CD8-positive, alpha-beta memory T cell (primary cell): ENCODE measurements at regions not wholly inside any gene's neighbourhood (a gene's known extent, or its start where the extent isn't known, plus 50 kb on each side); places are given as distances from the start of the nearest gene placed in this dataset.

Experiments used
- CTCF ChIA-PET: fragments of 350-600 bp; sonication (Branson Sonifier 250); formaldehyde crosslinking; loops from one replicate; lab custom pipeline; 2021; ENCODE audit warnings: antibody characterized with exemption; lab: Charles Lee
- POLR2A ChIA-PET: fragments of 350-600 bp; sonication (Branson Sonifier 250); formaldehyde crosslinking; loops from one replicate; lab custom pipeline; 2021; ENCODE audit warnings: antibody characterized with exemption; lab: Charles Lee
- DNase-seq, 5 donors: peaks; one replicate each; pipeline versions ENCODE4 v3.0.0 to v3.0.0-alpha.2; 2020 to 2022; ENCODE audit warnings: mixed read lengths in 1 of 5
- H3K27ac ChIP-seq: one replicate; pipeline ENCODE4 v1.7.0; 2013; ENCODE audit warnings: low read depth, mild to moderate bottlenecking, low read length, moderate library complexity
- H3K27me3 ChIP-seq: 2 replicates; pipeline ENCODE4 v1.7.0; 2013; ENCODE audit warnings: low read length, mild to moderate bottlenecking; ENCODE audit not compliant: insufficient read depth, poor library complexity, severe bottlenecking
- H3K36me3 ChIP-seq: 2 replicates; pipeline ENCODE4 v1.7.0; 2013; ENCODE audit warnings: mild to moderate bottlenecking, low read length, moderate library complexity; ENCODE audit not compliant: insufficient read depth
- H3K4me1 ChIP-seq: 2 replicates; pipeline ENCODE4 v1.7.0; 2013; ENCODE audit warnings: mild to moderate bottlenecking, low read length, moderate library complexity; ENCODE audit not compliant: insufficient read depth
- H3K4me3 ChIP-seq: 2 replicates; pipeline ENCODE4 v1.7.0; 2013; ENCODE audit warnings: mild to moderate bottlenecking, low read length
- H3K9me3 ChIP-seq: 2 replicates; pipeline ENCODE4 v1.7.0; 2013; ENCODE audit warnings: mild to moderate bottlenecking, low read length
- H3K27ac Mint-ChIP-seq, 8 donors: one replicate each; pipeline ENCODE4 v1.8.0; 2020 to 2021; ENCODE audit warnings: mixed read lengths in 8 of 8, mild to moderate bottlenecking in 6 of 8, inconsistent platforms in 3 of 8, moderate library complexity in 3 of 8
- H3K27me3 Mint-ChIP-seq, 2 donors: one replicate each; pipeline ENCODE4 v1.8.0; 2020 to 2021; ENCODE audit warnings: mixed read lengths in 2 of 2, mild to moderate bottlenecking in 1 of 2, moderate library complexity in 1 of 2
- H3K36me3 Mint-ChIP-seq, 3 donors: one replicate each; pipeline ENCODE4 v1.8.0; 2020 to 2021; ENCODE audit warnings: mixed read lengths in 3 of 3, inconsistent platforms in 1 of 3, mild to moderate bottlenecking in 1 of 3
- H3K4me1 Mint-ChIP-seq, 3 donors: one replicate each; pipeline ENCODE4 v1.8.0; 2020 to 2021; ENCODE audit warnings: mixed read lengths in 3 of 3, inconsistent platforms in 1 of 3, mild to moderate bottlenecking in 1 of 3
- H3K4me3 Mint-ChIP-seq, 7 donors: one replicate each; pipeline ENCODE4 v1.8.0; 2020 to 2021; ENCODE audit warnings: mixed read lengths in 7 of 7, mild to moderate bottlenecking in 6 of 7, moderate library complexity in 4 of 7, inconsistent platforms in 2 of 7
- H3K9me3 Mint-ChIP-seq, 5 donors: one replicate each; pipeline ENCODE4 v1.8.0; 2020 to 2022; ENCODE audit warnings: mixed read lengths in 5 of 5, mild to moderate bottlenecking in 3 of 5, moderate library complexity in 2 of 5, inconsistent platforms in 1 of 5

DNA sequence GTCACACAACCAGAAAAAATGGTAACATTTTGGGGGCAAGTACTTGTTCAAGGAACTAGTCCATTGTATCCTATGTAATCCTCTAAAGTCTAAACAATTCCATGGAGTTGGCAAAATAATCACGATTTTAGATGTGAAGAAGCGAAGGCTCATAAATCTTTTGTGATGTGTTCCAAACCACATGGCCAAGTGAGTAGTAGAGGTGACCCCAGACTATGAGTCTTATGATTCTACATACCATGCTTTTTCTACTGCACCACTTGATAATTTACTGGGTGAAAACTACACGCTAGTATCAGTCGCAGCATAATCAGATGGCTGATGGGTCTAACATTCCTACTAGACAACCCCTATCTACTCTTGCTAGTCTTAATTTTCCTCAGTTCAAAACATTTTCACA is 371.4 kb downstream of the OSR1 start:
- H3K9me3 ChIP-seq, result no peaks in the 10 kb centered on the region
- Mint-ChIP-seq H3K4me3 (no peak overlapping the region), H3K27ac (no peak overlapping the region), H3K27me3 (no peaks in the 10 kb centered on the region), H3K4me1 (no peaks in the 10 kb centered on the region), H3K9me3 (peaks cover 0 to 2% (median 0%) of the 10 kb centered on the region in 5 donors), H3K36me3 (peaks cover 0 to 12% (median 0%) of the 10 kb centered on the region in 3 donors)
- DNase-seq, result no peak
- no peaks in the 10 kb centered on the region for H3K4me1 ChIP-seq
- ChIA-PET POLR2A (no interaction called here), CTCF (no interaction called here)
- H3K27me3 ChIP-seq, result no peaks in the 10 kb centered on the region
- H3K4me3 ChIP-seq, result no peak overlapping the region
- H3K27ac ChIP-seq, result no peak overlapping the region
- no peaks in the 10 kb centered on the region for H3K36me3 ChIP-seq

DNA sequence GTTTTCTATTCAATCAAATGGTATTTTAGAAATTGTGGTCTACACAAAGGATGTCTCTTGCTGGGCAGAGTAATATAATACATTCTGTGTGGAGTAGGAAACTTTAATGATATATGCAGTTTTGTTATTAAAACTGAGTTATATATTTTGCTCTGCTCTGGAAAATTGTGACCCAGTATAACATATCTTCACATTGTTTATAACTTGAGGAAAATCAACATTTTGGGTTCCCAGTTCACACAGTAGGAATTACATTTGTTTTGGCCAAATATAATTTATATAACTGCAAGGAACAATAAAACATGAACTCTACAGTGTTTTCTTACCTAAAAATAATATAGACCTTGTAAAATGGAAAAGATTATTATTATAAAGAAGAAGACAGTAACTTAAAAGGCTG is 372.4 kb downstream of the OSR1 start:
- Histone ChIP-seq H3K4me3 (no peak overlapping the region), H3K27ac (no peak overlapping the region), H3K36me3 (no peaks in the 10 kb centered on the region), H3K9me3 (no peaks in the 10 kb centered on the region), H3K27me3 (no peaks in the 10 kb centered on the region), H3K4me1 (no peaks in the 10 kb centered on the region)
- no peak for DNase-seq
- H3K4me3 Mint-ChIP-seq, result no peak overlapping the region
- H3K9me3 Mint-ChIP-seq, result peaks cover 0 to 2% (median 0%) of the 10 kb centered on the region in 5 donors
- ChIA-PET POLR2A (no interaction called here), CTCF (no interaction called here)
- H3K36me3 Mint-ChIP-seq, result peaks cover 0 to 6% (median 0%) of the 10 kb centered on the region in 3 donors
- no peaks in the 10 kb centered on the region for H3K27me3 Mint-ChIP-seq
- no peaks in the 10 kb centered on the region for H3K4me1 Mint-ChIP-seq
- no peak overlapping the region for H3K27ac Mint-ChIP-seq

DNA sequence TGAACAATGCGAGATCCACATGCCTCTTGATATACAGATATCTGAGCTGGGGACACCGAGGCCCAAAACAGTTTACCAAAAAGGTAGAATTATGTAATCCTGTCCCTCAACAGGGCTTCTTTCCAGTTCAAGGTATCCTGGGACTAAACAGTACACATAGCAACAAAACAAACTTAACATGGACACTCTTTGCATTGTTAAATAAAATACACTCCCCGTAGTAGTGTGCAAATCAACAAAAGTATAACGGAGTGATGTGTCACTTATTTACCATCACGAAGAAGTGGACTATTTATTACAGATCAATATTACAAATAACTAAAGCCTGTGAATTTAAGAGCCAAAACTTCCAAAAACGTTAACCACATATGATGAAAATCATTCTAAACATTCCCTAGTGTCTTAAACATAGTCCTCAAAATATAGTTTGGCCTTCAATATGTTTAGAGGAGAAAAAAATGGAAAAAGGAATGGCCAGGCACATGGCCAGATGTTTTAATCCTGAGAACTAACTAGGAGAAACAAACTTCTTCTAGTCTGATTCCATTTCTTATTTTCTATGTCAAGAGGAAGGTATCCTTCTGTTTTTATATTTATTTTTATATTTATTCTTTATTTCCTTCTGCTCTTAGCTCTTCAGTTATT is 377.5 kb downstream of the OSR1 start:
- Histone ChIP-seq H3K4me3 (no peak overlapping the region), H3K4me1 (no peaks in the 10 kb centered on the region), H3K27ac (no peak overlapping the region), H3K9me3 (no peaks in the 10 kb centered on the region), H3K27me3 (no peaks in the 10 kb centered on the region), H3K36me3 (no peaks in the 10 kb centered on the region)
- peaks cover 0 to 20% (median 0%) of the 10 kb centered on the region in 3 donors for H3K36me3 Mint-ChIP-seq
- H3K27me3 Mint-ChIP-seq, result no peaks in the 10 kb centered on the region
- H3K27ac Mint-ChIP-seq, result no peak overlapping the region
- POLR2A ChIA-PET, result no interaction called here
- no peak for DNase-seq
- CTCF ChIA-PET, result no interaction called here
- no peak overlapping the region for H3K4me3 Mint-ChIP-seq
- no peaks in the 10 kb centered on the region for H3K4me1 Mint-ChIP-seq
- peaks cover 0 to 12% (median 0%) of the 10 kb centered on the region in 5 donors for H3K9me3 Mint-ChIP-seq

DNA sequence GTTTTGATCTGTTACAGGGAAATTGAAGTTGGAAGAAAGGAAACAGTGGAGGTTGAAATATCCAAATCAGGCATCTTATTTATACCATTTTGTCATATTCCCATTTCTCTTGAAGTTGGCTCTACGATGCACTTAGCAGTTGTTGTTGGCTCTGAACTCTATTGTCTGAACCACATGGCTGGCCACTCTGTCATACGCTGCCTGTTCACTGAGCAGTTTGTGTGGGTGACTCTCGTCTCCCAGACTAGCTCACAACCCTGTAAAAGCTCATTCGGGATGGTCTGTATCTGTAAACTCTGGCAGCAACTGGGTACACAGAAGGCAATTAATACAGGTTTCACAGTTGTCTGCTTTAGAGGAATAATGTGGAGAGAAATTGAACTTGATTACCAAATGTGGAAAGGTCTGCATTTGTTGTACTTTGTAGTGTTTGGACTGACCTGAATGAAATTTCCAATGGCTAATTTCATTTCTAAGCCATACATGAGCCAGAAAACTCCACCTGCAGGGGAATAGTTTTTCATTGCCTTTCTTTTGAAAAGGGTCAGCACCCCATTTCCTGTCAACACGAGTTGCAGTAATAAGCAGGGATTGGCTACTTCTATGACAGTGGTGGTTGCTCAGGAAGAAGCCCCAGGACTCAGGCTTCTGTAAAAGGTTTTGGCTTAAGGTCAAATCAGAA is 378.2 kb downstream of the OSR1 start:
- H3K9me3 Mint-ChIP-seq, result peaks cover 0 to 14% (median 0%) of the 10 kb centered on the region in 5 donors
- Histone ChIP-seq H3K4me3 (no peak overlapping the region), H3K36me3 (no peaks in the 10 kb centered on the region), H3K27me3 (no peaks in the 10 kb centered on the region), H3K27ac (no peak overlapping the region), H3K9me3 (no peaks in the 10 kb centered on the region), H3K4me1 (no peaks in the 10 kb centered on the region)
- no peak for DNase-seq
- no peaks in the 10 kb centered on the region for H3K27me3 Mint-ChIP-seq
- POLR2A ChIA-PET, result no interaction called here
- H3K27ac Mint-ChIP-seq, result no peak overlapping the region
- peaks cover 0 to 20% (median 0%) of the 10 kb centered on the region in 3 donors for H3K36me3 Mint-ChIP-seq
- no peak overlapping the region for H3K4me3 Mint-ChIP-seq
- CTCF ChIA-PET, result no interaction called here
- H3K4me1 Mint-ChIP-seq, result no peaks in the 10 kb centered on the region

DNA sequence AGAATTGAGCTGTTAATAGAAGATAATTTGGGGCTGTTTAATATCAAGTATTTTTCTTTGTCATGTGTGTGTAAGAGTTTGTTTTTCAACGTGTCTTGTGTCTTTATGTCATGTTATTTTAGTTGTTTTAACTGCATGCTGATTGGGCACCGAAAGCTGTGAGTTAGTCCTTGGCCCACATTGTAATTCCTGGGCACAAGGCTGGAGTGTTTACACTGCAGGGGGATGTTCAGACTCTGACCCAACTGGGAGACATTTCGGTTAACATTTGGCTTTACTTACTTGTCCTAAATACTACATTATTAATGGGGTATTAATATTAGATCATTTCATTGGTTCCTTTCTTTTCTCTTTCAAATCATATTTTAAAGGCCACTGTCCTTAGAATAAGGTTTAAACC is 381.0 kb downstream of the OSR1 start:
- H3K9me3 ChIP-seq, result no peaks in the 10 kb centered on the region
- Mint-ChIP-seq H3K9me3 (peaks cover 0 to 15% (median 0%) of the 10 kb centered on the region in 5 donors), H3K4me3 (no peak overlapping the region), H3K4me1 (no peaks in the 10 kb centered on the region), H3K36me3 (peaks cover 0 to 20% (median 4%) of the 10 kb centered on the region in 3 donors), H3K27ac (no peak overlapping the region), H3K27me3 (no peaks in the 10 kb centered on the region)
- H3K4me1 ChIP-seq, result no peaks in the 10 kb centered on the region
- H3K4me3 ChIP-seq, result no peak overlapping the region
- no peaks in the 10 kb centered on the region for H3K36me3 ChIP-seq
- POLR2A ChIA-PET, result no interaction called here
- no peak for DNase-seq
- CTCF ChIA-PET, result no interaction called here
- H3K27me3 ChIP-seq, result no peaks in the 10 kb centered on the region
- no peak overlapping the region for H3K27ac ChIP-seq

DNA sequence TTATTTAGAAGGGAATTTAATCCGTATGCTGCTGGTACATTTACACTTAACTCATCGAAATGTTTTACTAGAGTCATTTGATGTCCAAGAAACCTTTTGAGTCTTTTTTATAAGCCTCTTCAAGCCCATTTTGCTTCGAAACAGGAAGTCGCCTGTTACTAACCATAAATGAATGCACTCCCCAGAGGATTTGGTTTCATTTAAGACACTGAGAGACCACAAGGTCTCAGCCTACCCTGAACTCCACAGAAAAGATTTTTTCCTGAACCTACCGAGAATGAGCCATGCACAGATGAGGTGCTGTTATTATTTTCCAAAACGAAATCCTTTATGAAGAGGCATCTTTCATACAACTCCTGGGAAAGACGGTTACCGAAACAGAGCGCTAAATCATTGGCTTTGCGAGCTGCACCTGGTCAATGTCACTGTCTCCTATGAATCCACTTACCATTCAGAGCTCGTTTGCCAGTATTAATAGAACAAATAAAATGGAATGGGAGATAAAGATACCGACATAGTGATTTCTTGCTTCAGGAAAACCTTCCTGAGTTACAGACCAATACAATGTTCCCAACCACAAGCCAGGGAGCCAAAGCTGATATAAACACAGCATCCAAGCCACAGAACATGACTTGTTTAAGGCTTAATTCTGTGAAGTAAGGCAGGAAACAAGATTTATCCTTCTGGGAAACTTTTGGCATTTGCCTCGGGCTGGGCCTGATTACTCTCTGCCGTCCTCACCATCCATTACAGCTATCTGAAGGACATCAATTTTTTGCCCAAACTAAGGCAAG is 382.1 kb downstream of the OSR1 start:
- Mint-ChIP-seq H3K27me3 (no peaks in the 10 kb centered on the region), H3K9me3 (peaks cover 0 to 15% (median 0%) of the 10 kb centered on the region in 5 donors), H3K4me3 (no peak overlapping the region), H3K27ac (no peak overlapping the region), H3K4me1 (no peaks in the 10 kb centered on the region), H3K36me3 (peaks cover 0 to 20% (median 4%) of the 10 kb centered on the region in 3 donors)
- Histone ChIP-seq H3K4me1 (no peaks in the 10 kb centered on the region), H3K36me3 (no peaks in the 10 kb centered on the region), H3K27ac (no peak overlapping the region), H3K27me3 (no peaks in the 10 kb centered on the region), H3K9me3 (no peaks in the 10 kb centered on the region), H3K4me3 (no peak overlapping the region)
- ChIA-PET CTCF (interaction anchor here (0.8 kb wide), 1 partner anchor 33 kb away, joined by 3 read pairs; no protein-coding TSS in a partner anchor), POLR2A (no interaction called here)
- DNase-seq, result no peak

DNA sequence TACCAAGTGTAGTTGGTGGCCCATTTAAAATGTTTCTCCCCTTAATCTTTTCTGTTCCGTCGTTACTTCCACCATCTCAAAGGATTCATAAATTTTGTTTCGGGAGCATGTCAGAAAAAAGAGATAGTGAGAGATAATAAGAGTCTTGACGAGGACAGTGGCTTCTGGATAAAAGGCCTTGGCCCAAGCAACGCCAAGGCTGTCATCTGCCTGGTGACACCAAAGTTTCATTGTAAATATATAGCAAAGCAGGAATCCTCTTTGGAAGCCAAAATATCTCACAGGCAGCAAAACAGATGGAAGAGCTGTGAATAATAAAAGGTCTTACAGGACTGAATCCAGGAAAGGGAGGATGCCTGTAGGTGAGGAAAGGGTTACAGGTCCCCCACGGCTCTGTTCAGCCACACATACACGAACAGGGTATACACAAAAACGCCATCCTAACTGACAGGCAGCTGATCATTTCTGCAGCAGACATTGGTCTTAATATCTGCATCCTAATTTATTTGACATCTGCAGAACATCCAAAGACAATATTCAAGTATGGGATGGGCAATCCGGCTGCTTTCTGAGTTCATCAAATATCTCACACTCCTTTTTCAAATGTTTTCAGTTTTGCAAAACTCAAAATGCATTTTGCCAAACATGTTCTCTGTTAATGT is 382.8 kb downstream of the OSR1 start:
- ChIA-PET POLR2A (no interaction called here), CTCF (no interaction called here)
- no peaks in the 10 kb centered on the region for H3K36me3 ChIP-seq
- Mint-ChIP-seq H3K4me1 (no peaks in the 10 kb centered on the region), H3K27me3 (no peaks in the 10 kb centered on the region), H3K9me3 (peaks cover 0 to 13% (median 0%) of the 10 kb centered on the region in 5 donors), H3K36me3 (peaks cover 0 to 20% (median 4%) of the 10 kb centered on the region in 3 donors), H3K27ac (no peak overlapping the region), H3K4me3 (no peak overlapping the region)
- no peak overlapping the region for H3K27ac ChIP-seq
- no peaks in the 10 kb centered on the region for H3K4me1 ChIP-seq
- no peak for DNase-seq
- no peak overlapping the region for H3K4me3 ChIP-seq
- no peaks in the 10 kb centered on the region for H3K27me3 ChIP-seq
- no peaks in the 10 kb centered on the region for H3K9me3 ChIP-seq
